ENCODE measurements at regions not wholly inside any gene's neighbourhood (a gene's known extent, or its start where the extent isn't known, plus 50 kb on each side); places are given as distances from the start of the nearest gene placed in this dataset.
"Not testable (repeated sequence)": the region's sequence is repeated elsewhere in the genome, so short reads cannot be mapped to it uniquely, and the experiment has no call there.

DNA sequence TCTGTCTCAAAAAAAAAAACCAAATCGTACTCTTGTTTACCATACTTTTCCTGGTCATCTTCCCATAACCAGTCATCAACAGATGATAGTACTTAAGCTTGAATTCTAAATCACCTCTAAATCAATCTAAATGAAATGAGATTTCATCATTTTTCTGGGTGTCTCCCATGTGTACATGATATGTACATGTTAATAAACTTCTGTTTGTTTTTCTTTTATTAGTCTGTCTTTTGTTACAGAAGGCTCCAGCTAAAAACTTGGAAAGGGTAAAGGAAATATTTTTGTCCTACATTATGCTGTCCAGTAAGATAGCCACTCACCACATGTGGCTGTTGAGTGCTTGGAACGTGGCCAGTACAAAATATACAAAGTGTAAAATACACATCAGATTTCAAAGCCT is 78.7 kb upstream of the MSH6 start:
- Mint-ChIP-seq H3K27me3 (no peaks in the 10 kb centered on the region), H3K4me3 (ENCODE audit: low read depth) (no peak overlapping the region), H3K9me3 (ENCODE audit: low read depth) (no peaks in the 10 kb centered on the region), H3K27ac (no peak overlapping the region), H3K4me1 (ENCODE audit: low read depth) (no peaks in the 10 kb centered on the region), H3K36me3 (ENCODE audit: insufficient read depth) (no peaks in the 10 kb centered on the region)
- TF ChIP-seq, protein P1, sequence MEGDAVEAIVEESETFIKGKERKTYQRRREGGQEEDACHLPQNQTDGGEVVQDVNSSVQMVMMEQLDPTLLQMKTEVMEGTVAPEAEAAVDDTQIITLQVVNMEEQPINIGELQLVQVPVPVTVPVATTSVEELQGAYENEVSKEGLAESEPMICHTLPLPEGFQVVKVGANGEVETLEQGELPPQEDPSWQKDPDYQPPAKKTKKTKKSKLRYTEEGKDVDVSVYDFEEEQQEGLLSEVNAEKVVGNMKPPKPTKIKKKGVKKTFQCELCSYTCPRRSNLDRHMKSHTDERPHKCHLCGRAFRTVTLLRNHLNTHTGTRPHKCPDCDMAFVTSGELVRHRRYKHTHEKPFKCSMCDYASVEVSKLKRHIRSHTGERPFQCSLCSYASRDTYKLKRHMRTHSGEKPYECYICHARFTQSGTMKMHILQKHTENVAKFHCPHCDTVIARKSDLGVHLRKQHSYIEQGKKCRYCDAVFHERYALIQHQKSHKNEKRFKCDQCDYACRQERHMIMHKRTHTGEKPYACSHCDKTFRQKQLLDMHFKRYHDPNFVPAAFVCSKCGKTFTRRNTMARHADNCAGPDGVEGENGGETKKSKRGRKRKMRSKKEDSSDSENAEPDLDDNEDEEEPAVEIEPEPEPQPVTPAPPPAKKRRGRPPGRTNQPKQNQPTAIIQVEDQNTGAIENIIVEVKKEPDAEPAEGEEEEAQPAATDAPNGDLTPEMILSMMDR (IDR thresholded peaks at IDR 0.05; ENCODE audit: unreplicated experiment), result no peak
- DNase-seq (ENCODE audit: low spot score, unreplicated experiment), result no peak

- no peaks in the 10 kb centered on the region for H3K36me3 Mint-ChIP-seq (ENCODE audit: insufficient read depth)
- no peak for DNase-seq (ENCODE audit: low spot score, unreplicated experiment)
- H3K4me1 Mint-ChIP-seq (ENCODE audit: low read depth), result peaks cover 13% of the 10 kb centered on the region
- no peaks in the 10 kb centered on the region for H3K9me3 Mint-ChIP-seq (ENCODE audit: low read depth)
- TF ChIP-seq, protein P1 (IDR thresholded peaks at IDR 0.05; ENCODE audit: unreplicated experiment), result no peak
- no peak overlapping the region for H3K4me3 Mint-ChIP-seq (ENCODE audit: low read depth)
- H3K27me3 Mint-ChIP-seq, result peaks cover 26% of the 10 kb centered on the region
- H3K27ac Mint-ChIP-seq, result no peak overlapping the region
Observed at GRCh38 chr2:47699533-47700215, 83.3 kb upstream of the MSH6 start.

DNA sequence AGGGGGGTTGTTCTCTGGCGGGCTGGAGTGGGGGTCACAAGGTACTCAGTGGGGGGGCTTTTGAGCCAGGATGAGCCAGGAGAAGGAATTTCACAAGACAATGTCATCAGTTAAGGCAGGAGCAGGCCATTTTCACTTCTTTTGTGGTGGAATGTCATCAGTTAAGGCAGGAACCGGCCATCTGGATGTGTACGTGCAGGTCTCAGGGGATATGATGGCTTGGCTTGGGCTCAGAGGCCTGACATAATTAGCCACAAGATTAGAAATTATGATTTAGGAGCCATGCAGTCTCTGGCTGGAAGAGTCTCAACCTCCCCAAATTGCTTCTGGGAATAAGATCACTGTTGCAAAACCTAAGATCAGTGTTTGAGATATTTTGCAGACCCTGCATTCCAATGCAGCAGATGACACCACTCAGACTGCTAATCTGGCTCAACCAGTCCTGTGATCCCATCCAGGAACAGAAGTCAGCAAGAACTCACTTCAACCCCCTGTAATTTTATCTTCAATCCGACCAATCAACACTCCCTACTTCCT is 84.4 kb upstream of the MSH6 start:
- Mint-ChIP-seq H3K4me1 (ENCODE audit: low read depth) (peaks cover 13% of the 10 kb centered on the region), H3K27me3 (peaks cover 26% of the 10 kb centered on the region)
- not testable (repeated sequence) for DNase-seq (ENCODE audit: low spot score, unreplicated experiment); H3K36me3 Mint-ChIP-seq (ENCODE audit: insufficient read depth); H3K27ac Mint-ChIP-seq; H3K4me3 Mint-ChIP-seq (ENCODE audit: low read depth); H3K9me3 Mint-ChIP-seq (ENCODE audit: low read depth)

- not testable (repeated sequence) for DNase-seq (ENCODE audit: low spot score, unreplicated experiment); H3K36me3 Mint-ChIP-seq (ENCODE audit: insufficient read depth); H3K27ac Mint-ChIP-seq; H3K9me3 Mint-ChIP-seq (ENCODE audit: low read depth); H3K4me3 Mint-ChIP-seq (ENCODE audit: low read depth)
- Mint-ChIP-seq H3K4me1 (ENCODE audit: low read depth) (peaks cover 13% of the 10 kb centered on the region), H3K27me3 (peaks cover 26% of the 10 kb centered on the region)
Observed at GRCh38 chr2:47697681-47698435, 85.1 kb upstream of the MSH6 start.

DNA sequence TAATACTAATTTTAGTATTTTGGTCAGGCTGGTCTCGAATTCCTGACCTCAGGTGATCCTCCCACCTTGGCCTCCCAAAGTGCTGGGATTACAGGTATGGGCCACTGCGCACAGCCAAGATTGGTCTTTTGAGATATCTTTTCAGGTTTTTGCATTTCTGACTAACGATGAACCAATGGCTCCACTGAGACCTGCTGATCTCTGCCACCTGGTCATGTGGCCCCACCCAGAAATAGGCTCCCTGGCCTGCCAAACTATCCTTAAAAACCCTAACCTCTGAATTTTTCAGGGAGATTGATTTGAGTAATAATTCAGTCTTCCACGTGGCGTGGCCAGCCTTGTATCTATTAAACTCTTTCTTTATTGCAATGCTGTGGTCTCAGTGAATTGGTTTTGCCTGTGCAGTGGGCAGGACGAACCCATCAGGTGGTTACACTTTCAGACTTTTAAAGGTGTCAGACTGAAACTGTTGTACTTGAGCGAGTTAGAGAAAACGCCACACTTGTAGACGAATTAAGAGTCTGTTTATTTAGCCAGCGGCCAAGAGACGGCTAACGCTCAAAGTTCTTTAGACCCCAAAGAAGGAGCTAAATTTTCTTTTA is 85.8 kb upstream of the MSH6 start:
- peaks cover 26% of the 10 kb centered on the region for H3K27me3 Mint-ChIP-seq
- H3K36me3 Mint-ChIP-seq (ENCODE audit: insufficient read depth), result no peaks in the 10 kb centered on the region
- no peaks in the 10 kb centered on the region for H3K9me3 Mint-ChIP-seq (ENCODE audit: low read depth)
- DNase-seq (ENCODE audit: low spot score, unreplicated experiment), result no peak
- no peak overlapping the region for H3K4me3 Mint-ChIP-seq (ENCODE audit: low read depth)
- TF ChIP-seq, protein P1 (IDR thresholded peaks at IDR 0.05; ENCODE audit: unreplicated experiment), result no peak
- no peak overlapping the region for H3K27ac Mint-ChIP-seq
- H3K4me1 Mint-ChIP-seq (ENCODE audit: low read depth), result peaks cover 13% of the 10 kb centered on the region

- TF ChIP-seq, protein P1 (IDR thresholded peaks at IDR 0.05; ENCODE audit: unreplicated experiment), result no peak
- no peak overlapping the region for H3K27ac Mint-ChIP-seq
Observed at GRCh38 chr2:47696478-47696831, 86.5 kb upstream of the MSH6 start.

More at GRCh38 chr2:47696478-47696831, 86.5 kb upstream of the MSH6 start:
- DNase-seq (ENCODE audit: low spot score, unreplicated experiment), result no peak
- Mint-ChIP-seq H3K27me3 (peaks cover 26% of the 10 kb centered on the region), H3K36me3 (ENCODE audit: insufficient read depth) (no peaks in the 10 kb centered on the region), H3K4me3 (ENCODE audit: low read depth) (no peak overlapping the region), H3K4me1 (ENCODE audit: low read depth) (peaks cover 13% of the 10 kb centered on the region), H3K9me3 (ENCODE audit: low read depth) (no peaks in the 10 kb centered on the region)
